HEK293 (cell line): ENCODE measurements at regions not wholly inside any gene's neighbourhood (a gene's known extent, or its start where the extent isn't known, plus 50 kb on each side); places are given as distances from the start of the nearest gene placed in this dataset.

Experiments used
- CTCF ChIA-PET: fragments of 350-600 bp; formaldehyde crosslinking; extraction: SDS; loops from one replicate; lab custom pipeline; 2021; ENCODE audit warnings: antibody characterized with exemption; lab: Yijun Ruan, JAX
- POLR2A ChIA-PET: fragments of 300-600 bp; formaldehyde crosslinking; extraction: SDS; loops from one replicate; lab custom pipeline; 2020; ENCODE audit warnings: antibody characterized with exemption, inconsistent platforms; lab: Yijun Ruan, JAX
- H3K27ac ChIP-seq: fragments of 200-500 bp; sonication (Bioruptor generic); 2 replicates; pipeline ENCODE4 v1.5.1; 2014; ENCODE audit warnings: low read depth, low read length, control low read depth, inconsistent platforms; ENCODE audit errors: extremely low read depth
- H3K36me3 ChIP-seq, 2 experiments: fragments of 200-500 bp in 1 of 2; sonication (Bioruptor generic) in 1 of 2; 1 replicate in 1 of 2; 2 replicates in 1 of 2; pipeline ENCODE4 v1.5.1; 2014 to 2017; ENCODE audit warnings: inconsistent platforms in 2 of 2, low read length in 2 of 2; ENCODE audit not compliant: control insufficient read depth in 2 of 2, insufficient read depth in 1 of 2
- H3K4me1 ChIP-seq: fragments of 200-500 bp; sonication (Bioruptor generic); 2 replicates; pipeline ENCODE4 v1.5.1; 2014; ENCODE audit warnings: mild to moderate bottlenecking, low read length, inconsistent platforms; ENCODE audit not compliant: control insufficient read depth, insufficient read depth
- H3K4me3 ChIP-seq: 2 replicates; pipeline ENCODE4 v1.5.1; 2011; ENCODE audit warnings: low read depth, mild to moderate bottlenecking, control low read depth, low read length, moderate library complexity
- H3K9me3 ChIP-seq: fragments of 200-500 bp; sonication (Bioruptor generic); 2 replicates; pipeline ENCODE4 v1.5.1; 2014; ENCODE audit warnings: low read depth, low read length, inconsistent platforms; ENCODE audit not compliant: control insufficient read depth, insufficient read depth
- BCL11A ChIP-seq: fragments of 450-650 bp; formaldehyde crosslinking; IDR thresholded peaks from 2 replicates; pipeline ENCODE4 v1.5.1; 2016; ENCODE audit warnings: low read depth, missing biosample characterization, missing genetic modification characterization
- GLIS1 ChIP-seq: fragments of 450-650 bp; formaldehyde crosslinking; IDR thresholded peaks from 2 replicates; pipeline ENCODE4 v1.5.1; 2016; ENCODE audit warnings: missing biosample characterization, missing genetic modification characterization
- KLF10 ChIP-seq: fragments of 450-650 bp; IDR thresholded peaks from 2 replicates; pipeline ENCODE4 v1.5.1; 2018; ENCODE audit warnings: missing biosample characterization, mild to moderate bottlenecking, missing genetic modification characterization
- KLF7 ChIP-seq: fragments of 450-650 bp; formaldehyde crosslinking; IDR thresholded peaks from 2 replicates; pipeline ENCODE4 v1.5.1; 2016; ENCODE audit warnings: missing biosample characterization, missing genetic modification characterization, borderline replicate concordance
- OSR2 ChIP-seq: fragments of 450-650 bp; formaldehyde crosslinking; IDR thresholded peaks from 2 replicates; pipeline ENCODE4 v1.5.1; 2016; ENCODE audit warnings: missing biosample characterization, missing genetic modification characterization
- SP2 ChIP-seq: fragments of 450-650 bp; formaldehyde crosslinking; IDR thresholded peaks from 2 replicates; pipeline ENCODE4 v1.5.1; 2016; ENCODE audit warnings: missing biosample characterization, missing genetic modification characterization
- TCF7L2 ChIP-seq: IDR thresholded peaks from 2 replicates; pipeline ENCODE4 v1.6.1; 2011; ENCODE audit warnings: low read depth, mild to moderate bottlenecking, inconsistent platforms, low read length, moderate library complexity, borderline replicate concordance
- ZBTB11 ChIP-seq: fragments of 450-650 bp; formaldehyde crosslinking; conservative IDR thresholded peaks from 2 replicates; pipeline ENCODE4 v1.5.1; 2016; ENCODE audit warnings: low read depth, missing biosample characterization, missing genetic modification characterization
- ZNF138 ChIP-seq: fragments of 450-650 bp; formaldehyde crosslinking; IDR thresholded peaks from 2 replicates; pipeline ENCODE4 v1.5.1; 2016; ENCODE audit warnings: missing biosample characterization, missing genetic modification characterization, borderline replicate concordance
- ZNF155 ChIP-seq: fragments of 450-650 bp; formaldehyde crosslinking; IDR thresholded peaks from 2 replicates; pipeline ENCODE4 v1.5.1; 2016; ENCODE audit warnings: missing biosample characterization, missing genetic modification characterization
- ZNF16 ChIP-seq: fragments of 450-650 bp; formaldehyde crosslinking; IDR thresholded peaks from 2 replicates; pipeline ENCODE4 v1.5.1; 2016; ENCODE audit warnings: low read depth, missing biosample characterization, missing genetic modification characterization
- ZNF280D ChIP-seq: fragments of 450-650 bp; formaldehyde crosslinking; IDR thresholded peaks from 2 replicates; pipeline ENCODE4 v1.5.1; 2016; ENCODE audit warnings: missing biosample characterization, missing genetic modification characterization
- ZNF449 ChIP-seq: fragments of 450-650 bp; formaldehyde crosslinking; IDR thresholded peaks from 2 replicates; pipeline ENCODE4 v1.5.1; 2017; ENCODE audit warnings: missing biosample characterization, mild to moderate bottlenecking, missing genetic modification characterization, moderate library complexity
- ZNF488 ChIP-seq: fragments of 450-650 bp; formaldehyde crosslinking; IDR thresholded peaks from 2 replicates; pipeline ENCODE4 v1.5.1; 2016; ENCODE audit warnings: missing biosample characterization, missing genetic modification characterization
- ZNF521 ChIP-seq: fragments of 450-650 bp; formaldehyde crosslinking; IDR thresholded peaks from 2 replicates; pipeline ENCODE4 v1.5.1; 2017; ENCODE audit warnings: missing biosample characterization, mild to moderate bottlenecking, missing genetic modification characterization
- ZNF544 ChIP-seq: fragments of 450-650 bp; formaldehyde crosslinking; IDR thresholded peaks from 2 replicates; pipeline ENCODE4 v1.5.0; 2017; ENCODE audit warnings: missing biosample characterization, missing genetic modification characterization
- ZNF549 ChIP-seq: fragments of 450-650 bp; IDR thresholded peaks from 2 replicates; pipeline ENCODE4 v1.5.1; 2018; ENCODE audit warnings: missing biosample characterization, missing genetic modification characterization, mild to moderate bottlenecking, inconsistent platforms, moderate library complexity
- ZNF580 ChIP-seq: fragments of 450-650 bp; formaldehyde crosslinking; IDR thresholded peaks from 2 replicates; pipeline ENCODE4 v1.5.1; 2016; ENCODE audit warnings: missing biosample characterization, missing genetic modification characterization

GRCh38 chr1:83705091-83705490 lies 293.8 kb downstream of the TTLL7 start:
- Histone ChIP-seq H3K9me3 (no peaks in the 10 kb centered on the region), H3K4me1 (no peaks in the 10 kb centered on the region), H3K27ac (no peak overlapping the region), H3K4me3 (no peak overlapping the region), H3K36me3 (no peaks in the 10 kb centered on the region)
- POLR2A ChIA-PET = no interaction called here
- CTCF ChIA-PET = interaction anchor here (0.7 kb wide), 1 partner anchor 9 kb away, joined by 3 read pairs; no protein-coding TSS in a partner anchor
- no peak for TF ChIP-seq ZNF449 (tag by site-specific recombination)
- TF ChIP-seq BCL11A (tag by site-specific recombination) = no peak
- TF ChIP-seq KLF10 (tag by site-specific recombination) = no peak
- TF ChIP-seq ZNF16 (tag by site-specific recombination) = no peak
- TF ChIP-seq ZNF488 = no peak
- no peak for TF ChIP-seq ZBTB11
- no peak for TF ChIP-seq KLF7 (tag by site-specific recombination)
- no peak for TF ChIP-seq GLIS1 (tag by site-specific recombination)
- no peak for TF ChIP-seq TCF7L2
- no peak for TF ChIP-seq ZNF280D (tag by site-specific recombination)
- TF ChIP-seq ZNF521 (tag by site-specific recombination) = no peak
- TF ChIP-seq ZNF155 (tag by site-specific recombination) = no peak
- TF ChIP-seq ZNF138 (tag by site-specific recombination) = no peak
- TF ChIP-seq OSR2 (tag by site-specific recombination) = no peak
- TF ChIP-seq ZNF544 (tag by site-specific recombination) = no peak
- no peak for TF ChIP-seq ZNF580 (tag by site-specific recombination)
- no peak for TF ChIP-seq SP2 (tag by site-specific recombination)
- no peak for TF ChIP-seq ZNF549 (tag by site-specific recombination)
